DMS 273 treated with DMSO at 0.1 percent for 48 hours (cell line): ENCODE measurements at regions not wholly inside any gene's neighbourhood (a gene's known extent, or its start where the extent isn't known, plus 50 kb on each side); places are given as distances from the start of the nearest gene placed in this dataset.
"Not testable (repeated sequence)": the region's sequence is repeated elsewhere in the genome, so short reads cannot be mapped to it uniquely, and the experiment has no call there.

Experiments used
- DNase-seq: peaks from one replicate; lab custom pipeline; 2025; lab: John Stamatoyannopoulos, UW

- DNase-seq, result no peak
Observed at GRCh38 chr12:92270521-92270920, 124.9 kb upstream of the BTG1 start.

GRCh38 chr12:92268946-92269345 is 123.3 kb upstream of the BTG1 start:
- DNase-seq, result no peak

- DNase-seq, result no peak
Observed at GRCh38 chr12:92261692-92262091, 116.0 kb upstream of the BTG1 start.

- no peak for DNase-seq
Observed at GRCh38 chr12:92261071-92261470, 115.4 kb upstream of the BTG1 start.

GRCh38 chr12:92259696-92260251 is 114.1 kb upstream of the BTG1 start:
- DNase-seq, result no peak

DNA sequence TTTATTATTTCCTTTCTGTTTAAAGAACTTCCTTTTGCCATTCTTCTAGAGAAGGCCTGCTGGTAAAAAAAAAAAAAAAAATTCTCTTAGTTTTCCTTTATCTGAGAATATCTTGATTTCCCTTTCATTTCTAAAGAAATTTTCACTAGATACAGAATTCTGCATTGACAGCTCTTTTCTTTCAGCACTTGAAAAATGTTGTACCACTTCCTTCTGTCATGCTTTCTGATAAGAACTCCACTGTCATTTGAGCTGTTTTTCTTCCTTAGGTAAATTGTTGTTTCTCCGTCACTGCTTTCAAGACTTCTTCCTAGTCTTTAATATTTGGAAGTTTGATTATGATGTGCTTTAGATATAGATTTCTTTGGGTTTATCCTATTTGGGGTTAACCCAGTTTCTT is 113.6 kb upstream of the BTG1 start:
- DNase-seq, result no peak

DNA sequence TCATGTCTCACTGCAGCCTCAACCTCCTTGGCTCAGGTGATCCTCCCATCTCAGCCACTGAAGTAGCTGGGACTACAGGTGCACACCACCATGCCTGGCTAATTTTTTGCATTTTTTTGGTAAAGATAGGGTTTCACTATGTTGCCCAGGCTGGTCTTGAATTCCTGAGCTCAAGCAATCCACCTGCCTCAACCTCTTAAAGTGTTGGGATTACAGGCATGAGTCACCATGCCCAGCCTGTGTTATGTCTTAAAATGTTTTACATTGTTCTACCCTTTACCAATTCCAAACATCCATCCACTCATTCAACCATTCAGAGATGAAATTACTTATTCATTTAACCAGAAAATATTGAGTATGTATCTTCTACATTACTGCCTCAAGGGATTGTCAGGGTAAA is 111.6 kb upstream of the BTG1 start:
- no peak for DNase-seq

DNA sequence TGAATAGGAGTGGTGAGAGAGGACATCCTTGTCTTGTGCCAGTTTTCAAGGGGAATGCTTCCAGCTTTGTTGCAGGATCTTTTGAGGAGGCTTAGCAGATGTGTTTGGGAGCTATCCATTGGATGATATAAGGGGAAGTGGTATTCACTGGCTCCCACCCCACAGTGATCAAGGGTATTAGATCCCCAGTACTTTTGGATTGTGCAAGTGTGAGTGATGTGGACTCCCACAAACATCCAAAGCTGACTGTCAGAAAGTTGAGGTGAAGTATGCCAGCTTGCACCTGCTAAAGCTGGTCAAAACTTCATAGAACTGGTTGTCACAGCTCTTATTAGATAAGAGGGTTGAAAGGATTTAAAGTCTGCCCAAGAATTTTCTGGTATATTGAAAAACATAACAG is 110.1 kb upstream of the BTG1 start:
- no peak for DNase-seq

DNA sequence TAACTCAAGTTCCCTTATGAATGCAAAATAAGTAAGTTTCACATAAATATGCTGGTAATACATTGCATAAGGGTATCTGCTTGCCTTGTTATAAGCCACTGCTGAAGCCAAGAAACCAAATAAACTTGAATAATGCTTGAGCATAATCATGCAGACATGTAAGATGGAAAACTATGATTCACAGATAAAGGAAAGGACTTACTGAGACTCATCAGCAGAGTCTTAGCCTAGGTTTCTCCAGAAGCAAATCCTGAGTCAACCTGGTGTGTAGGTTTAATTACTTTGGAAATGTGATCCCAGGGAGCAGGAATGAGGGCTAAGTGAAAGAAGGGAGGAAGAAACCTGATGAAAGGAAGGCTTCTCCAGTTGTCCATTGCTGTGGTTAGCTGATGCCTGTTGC is 107.7 kb upstream of the BTG1 start:
- no peak for DNase-seq

DNA sequence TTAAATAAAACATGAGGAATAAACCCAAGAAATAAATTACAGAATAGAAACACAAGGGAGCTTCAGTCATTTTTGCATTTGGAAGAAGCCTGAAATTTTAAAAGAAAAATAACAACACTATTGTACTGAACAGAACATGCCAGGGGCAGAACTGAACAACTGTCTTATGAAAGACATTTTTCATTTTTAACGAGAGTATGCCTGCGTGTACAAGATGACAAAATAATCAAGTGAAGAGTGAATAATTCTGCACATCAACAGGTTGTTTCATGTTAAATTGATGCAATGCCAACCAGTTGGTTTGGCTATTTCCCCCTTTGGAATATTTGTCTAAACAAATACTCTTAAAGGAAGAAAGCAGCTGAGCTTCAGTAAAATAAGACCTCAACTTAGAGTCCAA is 103.3 kb upstream of the BTG1 start:
- DNase-seq, result no peak

DNA sequence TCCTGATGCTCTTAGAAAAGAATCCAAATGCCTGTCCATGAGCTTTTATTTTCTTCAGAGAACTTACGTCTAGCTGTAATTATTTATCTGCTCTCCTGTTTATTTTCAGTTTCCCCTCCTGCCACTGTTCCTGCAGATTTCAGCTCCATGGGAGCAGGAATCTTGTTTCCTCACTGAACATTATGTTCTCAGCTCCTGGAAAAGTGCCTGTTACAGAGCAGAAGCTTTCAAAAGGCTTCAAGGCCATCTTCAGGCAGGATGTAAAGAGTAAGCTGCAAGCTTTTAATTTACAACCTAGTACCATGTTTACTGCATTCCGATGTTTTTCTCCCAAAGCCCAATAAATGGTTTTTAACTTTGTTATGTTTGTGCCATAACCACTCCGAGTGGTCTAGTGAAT is 98.4 kb upstream of the BTG1 start:
- no peak for DNase-seq

DNA sequence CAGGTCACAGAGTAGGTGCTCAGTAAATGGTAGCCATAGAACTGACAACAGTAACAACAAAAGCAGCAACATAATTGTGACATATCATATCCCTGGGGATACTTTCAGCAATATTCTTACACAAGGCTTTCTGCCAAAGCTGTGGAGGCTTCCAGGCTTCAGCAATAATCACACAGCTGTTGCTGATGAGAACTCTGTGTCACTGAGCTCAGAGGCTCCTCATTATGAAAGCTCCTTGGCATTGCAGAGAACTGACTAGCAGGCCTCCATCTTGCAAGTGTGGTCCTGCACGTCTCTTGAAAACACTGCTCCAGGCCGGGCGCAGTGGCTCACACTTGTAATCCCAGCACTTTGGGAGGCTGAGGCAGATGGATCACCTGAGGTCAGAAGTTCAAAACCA is 97.3 kb upstream of the BTG1 start:
- DNase-seq, result no peak

- DNase-seq, result no peak
Observed at GRCh38 chr12:92237762-92238523, 92.3 kb upstream of the BTG1 start.

DNA sequence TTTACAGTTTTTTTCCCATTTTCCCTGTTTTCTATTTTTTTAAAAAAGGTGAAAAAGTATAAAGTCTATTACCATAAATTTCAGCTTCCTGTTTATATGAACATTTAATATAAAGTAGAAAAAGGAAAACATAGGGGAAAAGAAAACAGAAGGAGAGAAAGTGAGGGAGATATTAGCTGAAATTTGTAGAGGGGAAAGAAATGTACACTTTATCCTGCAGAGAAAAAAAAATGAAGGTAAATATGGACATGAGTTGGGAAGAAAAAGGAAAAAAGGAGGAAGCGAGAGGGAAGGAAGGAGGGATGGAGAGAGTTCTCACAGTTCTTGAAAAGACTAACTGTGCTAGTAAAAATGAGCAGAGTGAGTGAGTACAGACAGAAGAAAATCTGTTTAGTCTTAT is 91.6 kb upstream of the BTG1 start:
- no peak for DNase-seq

GRCh38 chr12:92235703-92236472 is 90.2 kb upstream of the BTG1 start:
- no peak for DNase-seq

- DNase-seq, result no peak
Observed at GRCh38 chr12:92234533-92234932, 88.9 kb upstream of the BTG1 start.

DNA sequence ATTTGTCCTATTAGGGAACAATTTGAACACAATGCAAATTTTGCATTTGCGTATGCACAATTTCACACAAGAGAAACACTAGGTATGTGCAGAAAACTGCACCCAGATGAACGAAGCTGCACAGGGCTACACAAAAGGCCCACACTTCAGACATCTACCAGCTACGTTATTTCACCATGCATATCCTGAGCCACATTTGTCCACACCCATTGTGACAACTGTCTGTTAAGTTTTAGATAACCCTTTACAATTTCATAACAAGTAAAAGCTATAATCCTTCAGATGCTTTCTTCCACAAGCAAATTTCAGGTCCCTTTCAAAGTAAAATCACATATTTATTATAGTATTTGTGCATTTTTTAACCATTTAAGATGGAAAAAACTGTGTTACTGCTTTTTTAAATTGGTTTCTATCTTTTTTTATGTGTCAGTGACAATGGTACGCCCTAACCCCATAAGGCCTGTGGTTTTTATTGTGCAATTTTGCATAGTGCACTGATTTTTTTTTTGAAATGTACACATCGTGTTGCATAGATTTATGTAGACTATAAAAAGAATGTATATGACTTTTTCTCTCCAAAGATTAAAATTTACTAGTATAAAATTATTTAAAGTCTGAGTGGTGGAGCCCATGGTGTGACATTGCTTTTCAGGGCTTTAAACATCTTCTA is 87.8 kb upstream of the BTG1 start:
- no peak for DNase-seq

- DNase-seq, result not testable (repeated sequence)
Observed at GRCh38 chr12:92232371-92232932, 86.8 kb upstream of the BTG1 start.

- DNase-seq, result not testable (repeated sequence)
Observed at GRCh38 chr12:92231945-92232344, 86.3 kb upstream of the BTG1 start.

DNA sequence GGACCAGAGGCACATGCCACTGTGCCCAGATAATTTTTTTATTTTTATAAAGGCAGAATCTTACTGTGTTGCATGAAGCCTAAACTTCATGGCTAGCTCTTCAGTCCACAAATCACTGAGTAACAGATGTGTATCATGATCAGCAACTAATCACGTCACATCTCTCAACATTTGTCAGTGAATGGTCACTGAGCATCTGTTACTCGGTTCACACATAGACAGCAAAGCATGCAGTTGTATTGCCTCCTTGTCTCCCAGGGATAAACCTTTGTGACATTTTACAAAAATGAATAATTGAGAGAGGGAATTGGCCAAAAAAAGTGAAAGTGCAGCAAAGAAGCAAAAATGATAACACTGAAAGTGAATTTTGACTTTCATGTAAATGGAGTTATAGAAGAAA is 85.9 kb upstream of the BTG1 start:
- DNase-seq, result not testable (repeated sequence)

DNA sequence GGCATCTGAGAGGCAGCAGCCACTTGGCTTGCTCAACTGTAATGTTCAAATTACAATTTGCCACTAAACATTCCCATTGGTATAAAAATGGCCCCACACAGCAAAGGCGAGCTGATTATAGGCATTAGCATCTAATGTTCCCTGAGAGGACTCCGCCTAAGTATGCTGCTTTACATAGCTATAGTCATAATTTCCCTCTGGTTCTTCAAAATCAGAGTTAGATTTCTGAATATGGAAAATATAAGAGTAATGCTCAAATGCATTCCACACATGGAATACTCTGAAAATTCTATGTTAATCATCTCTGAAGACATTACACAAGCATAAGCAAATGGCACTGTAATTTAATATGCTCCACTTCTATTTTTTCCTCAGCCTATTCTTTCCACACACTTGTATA is 83.7 kb upstream of the BTG1 start:
- no peak for DNase-seq

GRCh38 chr12:92226961-92227360 is 81.3 kb upstream of the BTG1 start:
- no peak for DNase-seq
